ENCODE measurements at regions not wholly inside any gene's neighbourhood (a gene's known extent, or its start where the extent isn't known, plus 50 kb on each side); places are given as distances from the start of the nearest gene placed in this dataset.

DNA sequence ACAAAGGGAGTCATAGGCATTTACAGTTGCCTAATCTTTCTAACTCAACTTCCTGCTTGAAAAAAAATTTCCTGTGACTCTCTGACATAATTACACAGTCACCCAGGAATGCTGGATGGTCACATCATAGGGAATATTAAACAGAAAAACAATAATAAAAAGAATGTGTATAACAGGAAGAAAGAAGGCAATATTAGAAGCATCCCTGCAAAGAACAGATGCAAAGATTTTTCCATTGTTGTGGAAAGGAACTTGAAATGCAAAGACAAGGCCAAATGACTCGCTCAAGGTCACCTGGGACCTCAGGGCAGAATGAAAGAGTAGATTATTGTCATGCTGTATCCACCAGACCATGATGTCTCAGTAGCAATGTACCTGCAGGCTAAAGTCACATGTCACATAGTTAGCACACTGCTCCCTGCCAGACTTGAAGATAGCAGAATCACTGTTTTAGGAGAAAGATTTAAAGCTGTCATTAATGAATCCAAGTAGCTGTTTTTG, 184.3 kb downstream of the CYYR1 start:
- Histone ChIP-seq H3K9me3 (ENCODE audit: control insufficient read depth, insufficient read depth, low read depth, low read length) (no peaks in the 10 kb centered on the region; the same call in 1 of the 2 replicates), H3K27me3 (ENCODE audit: control insufficient read depth, insufficient read depth, low read length) (no peaks in the 10 kb centered on the region), H3K4me1 (ENCODE audit: control insufficient read depth, insufficient read depth, low read length) (peaks cover 14% of the 10 kb centered on the region), H3K4me3 (ENCODE audit: low read depth in 2 of 2, low read length in 2 of 2) (no peak overlapping the region), H3K36me3 (ENCODE audit: control insufficient read depth, insufficient read depth, low read length) (no peaks in the 10 kb centered on the region), H3K27ac (ENCODE audit: low read length) (peak overlapping the region; percentile 66)
- TF ChIP-seq SIN3A (IDR thresholded peaks at IDR 0.05; ENCODE audit: borderline replicate concordance, insufficient read depth, low read depth, low read length), result no peak
- TF ChIP-seq POLR2AphosphoS5 (IDR thresholded peaks at IDR 0.05; ENCODE audit: low read depth, low read length), result no peak
- TF ChIP-seq CTCF (IDR thresholded peaks at IDR 0.05), result no peak
- TF ChIP-seq, protein P1, sequence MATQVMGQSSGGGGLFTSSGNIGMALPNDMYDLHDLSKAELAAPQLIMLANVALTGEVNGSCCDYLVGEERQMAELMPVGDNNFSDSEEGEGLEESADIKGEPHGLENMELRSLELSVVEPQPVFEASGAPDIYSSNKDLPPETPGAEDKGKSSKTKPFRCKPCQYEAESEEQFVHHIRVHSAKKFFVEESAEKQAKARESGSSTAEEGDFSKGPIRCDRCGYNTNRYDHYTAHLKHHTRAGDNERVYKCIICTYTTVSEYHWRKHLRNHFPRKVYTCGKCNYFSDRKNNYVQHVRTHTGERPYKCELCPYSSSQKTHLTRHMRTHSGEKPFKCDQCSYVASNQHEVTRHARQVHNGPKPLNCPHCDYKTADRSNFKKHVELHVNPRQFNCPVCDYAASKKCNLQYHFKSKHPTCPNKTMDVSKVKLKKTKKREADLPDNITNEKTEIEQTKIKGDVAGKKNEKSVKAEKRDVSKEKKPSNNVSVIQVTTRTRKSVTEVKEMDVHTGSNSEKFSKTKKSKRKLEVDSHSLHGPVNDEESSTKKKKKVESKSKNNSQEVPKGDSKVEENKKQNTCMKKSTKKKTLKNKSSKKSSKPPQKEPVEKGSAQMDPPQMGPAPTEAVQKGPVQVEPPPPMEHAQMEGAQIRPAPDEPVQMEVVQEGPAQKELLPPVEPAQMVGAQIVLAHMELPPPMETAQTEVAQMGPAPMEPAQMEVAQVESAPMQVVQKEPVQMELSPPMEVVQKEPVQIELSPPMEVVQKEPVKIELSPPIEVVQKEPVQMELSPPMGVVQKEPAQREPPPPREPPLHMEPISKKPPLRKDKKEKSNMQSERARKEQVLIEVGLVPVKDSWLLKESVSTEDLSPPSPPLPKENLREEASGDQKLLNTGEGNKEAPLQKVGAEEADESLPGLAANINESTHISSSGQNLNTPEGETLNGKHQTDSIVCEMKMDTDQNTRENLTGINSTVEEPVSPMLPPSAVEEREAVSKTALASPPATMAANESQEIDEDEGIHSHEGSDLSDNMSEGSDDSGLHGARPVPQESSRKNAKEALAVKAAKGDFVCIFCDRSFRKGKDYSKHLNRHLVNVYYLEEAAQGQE (IDR thresholded peaks at IDR 0.05; ENCODE audit: insufficient read depth in 1 of 2, low read depth in 2 of 2, low read length in 1 of 2), result no peak
- TF ChIP-seq TCF7L2 (IDR thresholded peaks at IDR 0.05; ENCODE audit: low read depth, low read length), result no peak
- peak; percentile 55 for DNase-seq (ENCODE audit: low read depth, low spot score)
- in situ Hi-C loops (cut with HindIII; ENCODE audit: low pct_unique_long_range_greater_than_20kb, low sequenced_read_pairs) (no loop called here), intact Hi-C loops (cut with micrococcal nuclease; ENCODE audit: unreplicated experiment) (no loop called here)
- ChIA-PET POLR2A (no interaction called here), CTCF (interaction anchor here (0.6 kb wide), 1 partner anchor 457 kb away, joined by 3 read pairs; no protein-coding TSS in a partner anchor)
- peak; percentile 51 for ATAC-seq
- no TSS peak for BruUV-seq (replicated peaks)

- ATAC-seq, result no peak
- no peak overlapping the region for H3K27ac ChIP-seq (ENCODE audit: low read length)
- ChIA-PET POLR2A (no interaction called here), CTCF (no interaction called here)
- no TSS peak for BruUV-seq (replicated peaks)
- no peak overlapping the region for H3K4me3 ChIP-seq (ENCODE audit: low read depth in 2 of 2, low read length in 2 of 2)
- intact Hi-C loops (cut with micrococcal nuclease; ENCODE audit: unreplicated experiment), result no loop called here
- peaks cover 9% of the 10 kb centered on the region for H3K4me1 ChIP-seq (ENCODE audit: control insufficient read depth, insufficient read depth, low read length)
- in situ Hi-C loops (cut with HindIII; ENCODE audit: low pct_unique_long_range_greater_than_20kb, low sequenced_read_pairs), result no loop called here
- no peak for TF ChIP-seq SIN3A (IDR thresholded peaks at IDR 0.05; ENCODE audit: borderline replicate concordance, insufficient read depth, low read depth, low read length)
- TF ChIP-seq, protein P1 (IDR thresholded peaks at IDR 0.05; ENCODE audit: insufficient read depth in 1 of 2, low read depth in 2 of 2, low read length in 1 of 2), result no peak
- no peak for TF ChIP-seq CTCF (IDR thresholded peaks at IDR 0.05)
- no peak for TF ChIP-seq TCF7L2 (IDR thresholded peaks at IDR 0.05; ENCODE audit: low read depth, low read length)
- TF ChIP-seq POLR2AphosphoS5 (IDR thresholded peaks at IDR 0.05; ENCODE audit: low read depth, low read length), result no peak
- no peak for DNase-seq (ENCODE audit: low read depth, low spot score)
- H3K27me3 ChIP-seq (ENCODE audit: control insufficient read depth, insufficient read depth, low read length), result no peaks in the 10 kb centered on the region
- no peaks in the 10 kb centered on the region; the same call in 1 of the 2 replicates for H3K9me3 ChIP-seq (ENCODE audit: control insufficient read depth, insufficient read depth, low read depth, low read length)
- no peaks in the 10 kb centered on the region for H3K36me3 ChIP-seq (ENCODE audit: control insufficient read depth, insufficient read depth, low read length)
Observed at GRCh38 chr21:26385721-26386120, 187.4 kb downstream of the CYYR1 start.

Data from Panc1 (cell line).